PC-3 (cell line): ENCODE measurements at regions not wholly inside any gene's neighbourhood (a gene's known extent, or its start where the extent isn't known, plus 50 kb on each side); places are given as distances from the start of the nearest gene placed in this dataset.
A peak's percentile ranks its signal among the peaks of the same experiment; 100 is the strongest.

ENCODE experiments used
- ATAC-seq: fragments of 200-7000 bp; cut with Tn5 transposase; 2 replicates; pipeline ENCODE4 v1.9.1; 2020; ENCODE audit warnings: mild to moderate bottlenecking, moderate library complexity
- BruUV-seq: library from RNA; stranded (reverse); fragments of 400-500 nt; replicated peaks from 2 replicates; lab custom pipeline; 2021; lab: Mats Ljungman, UMichigan
- CTCF ChIA-PET: fragments of 300-600 bp; sonication (Branson Sonifier 250); formaldehyde crosslinking; loops from one replicate; lab custom pipeline; 2022; ENCODE audit warnings: antibody characterized with exemption; lab: Charles Lee
- POLR2A ChIA-PET: fragments of 300-600 bp; sonication (Branson Sonifier 250); formaldehyde crosslinking; loops from one replicate; lab custom pipeline; 2022; ENCODE audit warnings: antibody characterized with exemption; ENCODE audit not compliant: unreplicated experiment; lab: Charles Lee
- DNase-seq: peaks from one replicate; pipeline ENCODE4 v3.0.0-alpha.2; 2015
- H2AFZ ChIP-seq: fragments of 300-600 bp; sonication (generic); 2 replicates; pipeline ENCODE4 v1.6.0; 2016; ENCODE audit warnings: antibody characterized with exemption, low read length
- H3F3A ChIP-seq: fragments of 300-600 bp; sonication (generic); one replicate; pipeline ENCODE4 v1.6.0; 2017; ENCODE audit warnings: antibody characterized with exemption, low read length, control low read depth, mild to moderate bottlenecking; ENCODE audit not compliant: unreplicated experiment
- H3K27ac ChIP-seq: fragments of 300-600 bp; sonication (generic); 2 replicates; pipeline ENCODE4 v1.5.1; 2016; ENCODE audit warnings: mild to moderate bottlenecking, low read length
- H3K27me3 ChIP-seq: fragments of 300-600 bp; sonication (generic); 2 replicates; pipeline ENCODE4 v1.6.1; 2016; ENCODE audit warnings: low read length, mixed read lengths
- H3K36me3 ChIP-seq: fragments of 300-600 bp; sonication (generic); 2 replicates; pipeline ENCODE4 v1.6.1; 2016; ENCODE audit warnings: low read depth, mixed run types, low read length, mixed read lengths
- H3K4me1 ChIP-seq: fragments of 300-600 bp; sonication (generic); 2 replicates; pipeline ENCODE4 v1.5.1; 2016; ENCODE audit warnings: low read length; ENCODE audit not compliant: insufficient read depth
- H3K4me2 ChIP-seq: fragments of 300-600 bp; sonication (generic); 2 replicates; pipeline ENCODE4 v1.6.0; 2016; ENCODE audit warnings: low read length
- H3K4me3 ChIP-seq: fragments of 300-600 bp; sonication (generic); 2 replicates; pipeline ENCODE4 v1.5.1; 2016; ENCODE audit warnings: mild to moderate bottlenecking, low read length, mixed read lengths
- H3K79me2 ChIP-seq: fragments of 300-600 bp; sonication (generic); 2 replicates; pipeline ENCODE4 v1.6.1; 2017; ENCODE audit warnings: low read length, mixed read lengths
- H3K9ac ChIP-seq: fragments of 300-600 bp; sonication (generic); 2 replicates; pipeline ENCODE4 v1.6.0; 2016; ENCODE audit warnings: mild to moderate bottlenecking, low read length
- H3K9me2 ChIP-seq: fragments of 300-600 bp; sonication (generic); replicated peaks from 2 replicates; pipeline ENCODE4 v1.6.1; 2016; ENCODE audit warnings: mixed run types, low read length, mixed read lengths
- H3K9me3 ChIP-seq: fragments of 300-600 bp; sonication (generic); 2 replicates; pipeline ENCODE4 v1.6.1; 2016; ENCODE audit warnings: low read length, mixed read lengths
- H4K20me1 ChIP-seq: fragments of 300-600 bp; sonication (generic); 2 replicates; pipeline ENCODE4 v1.6.1; 2016; ENCODE audit warnings: low read length, mixed read lengths
- CTCF ChIP-seq: fragments of 300-600 bp; sonication (generic); conservative IDR thresholded peaks from 2 replicates; pipeline ENCODE4 v1.5.1; 2017; ENCODE audit warnings: antibody characterized with exemption, low read depth, mild to moderate bottlenecking, low read length
- EZH2 ChIP-seq: fragments of 300-600 bp; sonication (generic); IDR thresholded peaks from one replicate; pipeline ENCODE4 v1.6.1; 2017; ENCODE audit warnings: antibody characterized with exemption, mild to moderate bottlenecking, low read length; ENCODE audit not compliant: unreplicated experiment
- EZH2phosphoT487 ChIP-seq: fragments of 300-600 bp; sonication (generic); IDR thresholded peaks from 2 replicates; pipeline ENCODE4 v1.6.1; 2018; ENCODE audit warnings: mild to moderate bottlenecking, antibody characterized with exemption, low read length, borderline replicate concordance
- intact Hi-C: fragments of 100-400 bp; cut with micrococcal nuclease; formaldehyde crosslinking; loops from 2 replicates; pipeline ENCODE4 v1.9.0; 2023

- POLR2A ChIA-PET: no interaction called here
- H3K4me3 ChIP-seq: no peak overlapping the region
- H3K79me2 ChIP-seq: no peaks in the 10 kb centered on the region
- no TSS peak for BruUV-seq
- H4K20me1 ChIP-seq: no peaks in the 10 kb centered on the region
- TF ChIP-seq CTCF (no peak), EZH2phosphoT487 (no peak), EZH2 (no peak)
- no peaks in the 10 kb centered on the region for H3K9me3 ChIP-seq
- intact Hi-C loops: no loop called here
- H3K27ac ChIP-seq: no peak overlapping the region
- DNase-seq: no peak
- H3K9ac ChIP-seq: no peak overlapping the region
- no peaks in the 10 kb centered on the region for H3K27me3 ChIP-seq
- no peak overlapping the region for H2AFZ ChIP-seq
- peaks cover 25% of the 10 kb centered on the region for H3K4me1 ChIP-seq
- no peak for ATAC-seq
- peaks cover 5% of the 10 kb centered on the region for H3F3A ChIP-seq
- H3K9me2 ChIP-seq: no peaks in the 10 kb centered on the region
- no peaks in the 10 kb centered on the region for H3K36me3 ChIP-seq
- CTCF ChIA-PET: no interaction called here
- H3K4me2 ChIP-seq: no peak overlapping the region
Measured at GRCh38 chr2:7742301-7742700, 825.1 kb downstream of the RNF144A start.

GRCh38 chr2:7744827-7745226 lies 827.6 kb downstream of the RNF144A start:
- Histone ChIP-seq H3K4me1 (peaks cover 41% of the 10 kb centered on the region), H3K9me3 (no peaks in the 10 kb centered on the region), H3K9ac (peak overlapping the region; percentile 75), H2AFZ (peak overlapping the region; percentile 37), H3K79me2 (no peaks in the 10 kb centered on the region), H3K4me3 (peak overlapping the region; percentile 30; the same call in 1 of the 2 replicates), H4K20me1 (no peaks in the 10 kb centered on the region), H3F3A (peaks cover 5% of the 10 kb centered on the region), H3K4me2 (peak overlapping the region; percentile 69), H3K27ac (peak overlapping the region; percentile 97), H3K36me3 (no peaks in the 10 kb centered on the region), H3K9me2 (no peaks in the 10 kb centered on the region), H3K27me3 (no peaks in the 10 kb centered on the region)
- BruUV-seq: no TSS peak
- no peak for TF ChIP-seq CTCF
- no peak for TF ChIP-seq EZH2
- no peak for TF ChIP-seq EZH2phosphoT487
- ATAC-seq (peak; percentile 37), DNase-seq (peak; percentile 55)
- ChIA-PET CTCF (no interaction called here), POLR2A (interaction anchor here (0.6 kb wide), 2 partner anchors 12 to 217 kb away, joined by 5 to 6 read pairs; no protein-coding TSS in a partner anchor)
- intact Hi-C loops: loop anchor here (5.0 kb wide), 4 partner anchors 67 to 937 kb away; partner anchors contain the start of gene ID2

GRCh38 chr2:7745369-7745768 lies 828.2 kb downstream of the RNF144A start:
- Histone ChIP-seq H3K27me3 (no peaks in the 10 kb centered on the region), H3K4me2 (peak overlapping the region; percentile 69), H3K4me3 (peak overlapping the region; percentile 30; the same call in 1 of the 2 replicates), H3F3A (peaks cover 5% of the 10 kb centered on the region), H3K36me3 (no peaks in the 10 kb centered on the region), H3K4me1 (peaks cover 42% of the 10 kb centered on the region), H2AFZ (peak overlapping the region; percentile 37), H3K9me3 (no peaks in the 10 kb centered on the region), H3K79me2 (no peaks in the 10 kb centered on the region), H3K9ac (peak overlapping the region; percentile 75), H3K27ac (peak overlapping the region; percentile 97), H3K9me2 (no peaks in the 10 kb centered on the region), H4K20me1 (no peaks in the 10 kb centered on the region)
- ChIA-PET POLR2A (interaction anchor here (0.6 kb wide), 1 partner anchor 12 kb away, joined by 5 read pairs; no protein-coding TSS in a partner anchor), CTCF (no interaction called here)
- intact Hi-C loops: loop anchor here (5.0 kb wide), 4 partner anchors 67 to 937 kb away; partner anchors contain the start of gene ID2
- no peak for TF ChIP-seq CTCF
- TF ChIP-seq EZH2: no peak
- TF ChIP-seq EZH2phosphoT487: no peak
- DNase-seq (peak; percentile 86), ATAC-seq (peak; percentile 86)
- BruUV-seq: no TSS peak
